ENCODE measurements at regions not wholly inside any gene's neighbourhood (a gene's known extent, or its start where the extent isn't known, plus 50 kb on each side); places are given as distances from the start of the nearest gene placed in this dataset.
"Not testable (repeated sequence)": the region's sequence is repeated elsewhere in the genome, so short reads cannot be mapped to it uniquely, and the experiment has no call there.

- Histone ChIP-seq H3K4me1 (ENCODE audit: control insufficient read depth in 1 of 2, insufficient read depth in 2 of 2, low read length in 2 of 2) (no peaks in the 10 kb centered on the region), H3K9me2 (ENCODE audit: insufficient read depth) (no peaks in the 10 kb centered on the region), H2AFZ (ENCODE audit: low read depth, low read length, poor library complexity, severe bottlenecking) (no peak overlapping the region), H3K36me3 (ENCODE audit: control insufficient read depth in 1 of 2, insufficient read depth in 2 of 2, low read length in 2 of 2) (no peaks in the 10 kb centered on the region), H3K9ac (ENCODE audit: low read length) (no peak overlapping the region), H3K4me3 (replicated peaks in 1 of 2; ENCODE audit: low read depth in 1 of 2, low read length in 2 of 2) (no peak overlapping the region), H3K27ac (ENCODE audit: low read depth, low read length) (no peak overlapping the region), H4K20me1 (ENCODE audit: insufficient read depth) (no peaks in the 10 kb centered on the region; the same call in 1 of the 2 replicates), H3K9me3 (ENCODE audit: control insufficient read depth in 1 of 2, insufficient read depth in 1 of 2, low read depth in 1 of 2, low read length in 2 of 2) (peaks cover 4 to 11% of the 10 kb centered on the region in 2 experiments; a peak in 2 of 4 replicates), H3K27me3 (ENCODE audit: insufficient read depth, low read length) (no peaks in the 10 kb centered on the region), H3K4me2 (ENCODE audit: low read length) (no peak overlapping the region), H3K79me2 (ENCODE audit: insufficient read depth, low read length) (no peaks in the 10 kb centered on the region)
- TF ChIP-seq SP1 (IDR thresholded peaks at IDR 0.05; ENCODE audit: low read depth) (no peak), POLR2AphosphoS5 (IDR thresholded peaks at IDR 0.05; ENCODE audit: low read depth, low read length) (no peak)
- no TSS peak for BruUV-seq (replicated peaks)
- intact Hi-C loops (cut with micrococcal nuclease): no loop called here
- DNase-seq (ENCODE audit: low read depth, low spot score) (no peak), ATAC-seq (no peak)
- ChIA-PET POLR2A (no interaction called here), RAD21 (ENCODE audit: low non-redundant PET in 1 of 2, low total read pairs in 2 of 2, uncharacterized antibody in 2 of 2, unreplicated experiment in 2 of 2) (no interaction called here), CTCF (no interaction called here)
Observed at GRCh38 chr2:22079583-22079982, 955.8 kb downstream of the TDRD15 start.

GRCh38 chr2:22086726-22087125 lies 963.0 kb downstream of the TDRD15 start:
- no peak for DNase-seq (ENCODE audit: low read depth, low spot score)
- H3K4me2 ChIP-seq (ENCODE audit: low read length): no peak overlapping the region
- no peaks in the 10 kb centered on the region for H3K27me3 ChIP-seq (ENCODE audit: insufficient read depth, low read length)
- no peaks in the 10 kb centered on the region for H3K79me2 ChIP-seq (ENCODE audit: insufficient read depth, low read length)
- no peaks in the 10 kb centered on the region for H3K36me3 ChIP-seq (ENCODE audit: control insufficient read depth in 1 of 2, insufficient read depth in 2 of 2, low read length in 2 of 2)
- CTCF ChIA-PET: no interaction called here
- no peak overlapping the region for H3K9ac ChIP-seq (ENCODE audit: low read length)
- no peaks in the 10 kb centered on the region for H3K9me2 ChIP-seq (ENCODE audit: insufficient read depth)
- POLR2A ChIA-PET: no interaction called here
- ATAC-seq: no peak
- H3K4me3 ChIP-seq (replicated peaks in 1 of 2; ENCODE audit: low read depth in 1 of 2, low read length in 2 of 2): no peak overlapping the region
- H3K9me3 ChIP-seq (ENCODE audit: control insufficient read depth in 1 of 2, insufficient read depth in 1 of 2, low read depth in 1 of 2, low read length in 2 of 2): peaks cover 0 to 4% of the 10 kb centered on the region in 2 experiments; a peak in 1 of 4 replicates
- RAD21 ChIA-PET (ENCODE audit: low non-redundant PET in 1 of 2, low total read pairs in 2 of 2, uncharacterized antibody in 2 of 2, unreplicated experiment in 2 of 2): no interaction called here
- H4K20me1 ChIP-seq (ENCODE audit: insufficient read depth): no peaks in the 10 kb centered on the region
- intact Hi-C loops (cut with micrococcal nuclease): no loop called here
- no peak overlapping the region for H3K27ac ChIP-seq (ENCODE audit: low read depth, low read length)
- TF ChIP-seq YY1 (IDR thresholded peaks at IDR 0.05; ENCODE audit: extremely low read depth, insufficient replicate concordance, low read depth, low read length) (no peak), ZNF274 (IDR thresholded peaks at IDR 0.05; ENCODE audit: low read depth, low read length) (no peak), CBX3 (IDR thresholded peaks at IDR 0.05; ENCODE audit: low read depth) (no peak), POLR2A (IDR thresholded peaks at IDR 0.05; ENCODE audit: borderline replicate concordance, extremely low read depth, insufficient read depth, insufficient read length) (no peak), ZBTB33 (IDR thresholded peaks at IDR 0.05; ENCODE audit: extremely low read depth, insufficient replicate concordance, low read length) (no peak), FOSL1 (IDR thresholded peaks at IDR 0.05; ENCODE audit: low read depth) (no peak)
- no peaks in the 10 kb centered on the region for H3K4me1 ChIP-seq (ENCODE audit: control insufficient read depth in 1 of 2, insufficient read depth in 2 of 2, low read length in 2 of 2)
- no TSS peak for BruUV-seq (replicated peaks)
- H2AFZ ChIP-seq (ENCODE audit: low read depth, low read length, poor library complexity, severe bottlenecking): no peak overlapping the region

- BruUV-seq (replicated peaks); DNase-seq (ENCODE audit: low read depth, low spot score); intact Hi-C loops (cut with micrococcal nuclease); RAD21 ChIA-PET (ENCODE audit: low non-redundant PET in 1 of 2, low total read pairs in 2 of 2, uncharacterized antibody in 2 of 2, unreplicated experiment in 2 of 2); ATAC-seq; H4K20me1 ChIP-seq (ENCODE audit: insufficient read depth); H3K36me3 ChIP-seq (ENCODE audit: control insufficient read depth in 1 of 2, insufficient read depth in 2 of 2, low read length in 2 of 2); H3K4me1 ChIP-seq (ENCODE audit: control insufficient read depth in 1 of 2, insufficient read depth in 2 of 2, low read length in 2 of 2); H3K9ac ChIP-seq (ENCODE audit: low read length); H3K27me3 ChIP-seq (ENCODE audit: insufficient read depth, low read length); H3K4me2 ChIP-seq (ENCODE audit: low read length); CTCF ChIA-PET; H2AFZ ChIP-seq (ENCODE audit: low read depth, low read length, poor library complexity, severe bottlenecking); H3K9me2 ChIP-seq (ENCODE audit: insufficient read depth); H3K4me3 ChIP-seq (replicated peaks in 1 of 2; ENCODE audit: low read depth in 1 of 2, low read length in 2 of 2); POLR2A ChIA-PET; H3K27ac ChIP-seq (ENCODE audit: low read depth, low read length); H3K79me2 ChIP-seq (ENCODE audit: insufficient read depth, low read length): not testable (repeated sequence)
- H3K9me3 ChIP-seq (ENCODE audit: control insufficient read depth in 1 of 2, insufficient read depth in 1 of 2, low read depth in 1 of 2, low read length in 2 of 2): peaks cover 10 to 21% of the 10 kb centered on the region in 2 experiments; a peak in 3 of 4 replicates
Observed at GRCh38 chr2:22103617-22104016, 979.8 kb downstream of the TDRD15 start.
